GM23248 (cell line): ENCODE measurements at regions not wholly inside any gene's neighbourhood (a gene's known extent, or its start where the extent isn't known, plus 50 kb on each side); places are given as distances from the start of the nearest gene placed in this dataset.

Experiments
- DNase-seq: peaks from one replicate; pipeline ENCODE4 v3.0.0-alpha.2; 2015
- H2AFZ ChIP-seq: fragments of 200-600 bp; sonication (generic); 2 replicates; pipeline ENCODE4 v1.6.1; 2016; ENCODE audit warnings: antibody characterized with exemption
- H3F3A ChIP-seq: fragments of 200-600 bp; sonication (generic); 2 replicates; pipeline ENCODE4 v1.6.1; 2016; ENCODE audit warnings: mild to moderate bottlenecking, antibody characterized with exemption, mixed run types; ENCODE audit not compliant: insufficient read depth
- H3K27ac ChIP-seq: fragments of 200-600 bp; sonication (generic); 2 replicates; pipeline ENCODE4 v1.5.1; 2016; ENCODE audit warnings: mild to moderate bottlenecking
- H3K27me3 ChIP-seq: fragments of 200-600 bp; sonication (generic); replicated peaks from 2 replicates; pipeline ENCODE4 v1.6.1; 2016; ENCODE audit warnings: mild to moderate bottlenecking; ENCODE audit not compliant: insufficient read depth
- H3K36me3 ChIP-seq: fragments of 200-600 bp; sonication (generic); 2 replicates; pipeline ENCODE4 v1.6.1; 2016; ENCODE audit warnings: low read depth, mild to moderate bottlenecking
- H3K4me1 ChIP-seq: fragments of 200-600 bp; sonication (generic); 2 replicates; pipeline ENCODE4 v1.6.1; 2016; ENCODE audit warnings: mild to moderate bottlenecking; ENCODE audit not compliant: insufficient read depth
- H3K4me2 ChIP-seq: fragments of 200-600 bp; sonication (generic); one replicate; pipeline ENCODE4 v1.6.1; 2016; ENCODE audit warnings: mild to moderate bottlenecking; ENCODE audit not compliant: unreplicated experiment
- H3K4me3 ChIP-seq: fragments of 200-600 bp; sonication (generic); 2 replicates; pipeline ENCODE4 v1.5.1; 2016; ENCODE audit warnings: mild to moderate bottlenecking
- H3K79me2 ChIP-seq: fragments of 200-600 bp; sonication (generic); 2 replicates; pipeline ENCODE4 v1.6.1; 2016; ENCODE audit warnings: mild to moderate bottlenecking; ENCODE audit not compliant: insufficient read depth
- H3K9ac ChIP-seq: fragments of 200-600 bp; sonication (generic); 2 replicates; pipeline ENCODE4 v1.6.1; 2016; ENCODE audit warnings: mild to moderate bottlenecking
- H3K9me2 ChIP-seq: fragments of 200-600 bp; sonication (generic); 2 replicates; pipeline ENCODE4 v1.6.1; 2016; ENCODE audit warnings: mixed run types, mild to moderate bottlenecking, moderate library complexity; ENCODE audit not compliant: insufficient read depth
- H3K9me3 ChIP-seq: fragments of 200-600 bp; sonication (generic); one replicate; pipeline ENCODE4 v1.6.1; 2017; ENCODE audit warnings: low read depth
- H4K20me1 ChIP-seq: fragments of 200-600 bp; sonication (generic); 2 replicates; pipeline ENCODE4 v1.6.0; 2016; ENCODE audit not compliant: insufficient read depth
- EZH2 ChIP-seq: fragments of 200-600 bp; sonication (generic); IDR thresholded peaks from 2 replicates; pipeline ENCODE4 v1.6.1; 2018; ENCODE audit warnings: antibody characterized with exemption, mild to moderate bottlenecking; ENCODE audit not compliant: insufficient read depth, poor library complexity, severe bottlenecking
- EZH2phosphoT487 ChIP-seq: fragments of 200-600 bp; sonication (generic); IDR thresholded peaks from 2 replicates; pipeline ENCODE4 v1.6.1; 2018; ENCODE audit warnings: antibody characterized with exemption, moderate library complexity, mild to moderate bottlenecking, low read depth; ENCODE audit not compliant: insufficient read depth
- WGBS, 2 experiments: methylation state at CpG; one replicate each; pipeline ENCODE4 v1.1.6; 2015 to 2017; ENCODE audit warnings: low lambda C conversion rate in 2 of 2, low coverage in 1 of 2; ENCODE audit errors: missing lambda C conversion rate in 2 of 2; 5-methylcytosine and 5-hydroxymethylcytosine counted together
- in situ Hi-C: fragments of 300-500 bp; cut with MboI; formaldehyde crosslinking; loops from 2 replicates; pipeline ENCODE4 v1.15.0; 2020

DNA sequence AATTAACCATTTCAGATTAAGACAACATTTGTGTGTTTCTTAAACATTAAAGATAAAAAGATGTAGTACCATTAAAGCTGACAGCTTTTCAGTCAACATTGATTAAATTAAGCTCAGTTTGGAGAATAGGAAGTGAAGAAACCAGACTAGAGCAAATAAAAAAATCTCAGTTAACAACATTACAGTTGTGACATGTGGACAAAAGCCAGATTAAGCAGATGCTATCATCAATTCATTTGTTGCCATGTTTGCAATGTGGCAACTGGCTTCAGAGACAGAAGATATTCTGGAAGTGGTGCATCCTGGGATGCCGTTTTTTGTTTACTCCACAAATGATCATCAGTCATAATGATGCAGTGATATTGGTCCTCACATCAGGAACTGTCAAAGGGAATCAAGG lies 70.3 kb upstream of the CNTLN start:
- Histone ChIP-seq H3K27me3 (no peaks in the 10 kb centered on the region), H3F3A (no peaks in the 10 kb centered on the region), H3K4me2 (no peak overlapping the region), H3K36me3 (no peaks in the 10 kb centered on the region), H3K9me3 (no peaks in the 10 kb centered on the region), H3K4me3 (no peak overlapping the region), H3K9ac (no peak overlapping the region), H3K79me2 (no peaks in the 10 kb centered on the region), H3K4me1 (no peaks in the 10 kb centered on the region), H3K9me2 (no peaks in the 10 kb centered on the region), H2AFZ (no peak overlapping the region), H3K27ac (no peak overlapping the region), H4K20me1 (no peaks in the 10 kb centered on the region)
- TF ChIP-seq EZH2phosphoT487 (no peak), EZH2 (no peak)
- no peak for DNase-seq
- in situ Hi-C loops, result no loop called here
- 95% methylated on average over 1 of the region's 1 CpG for WGBS, 2 experiments

DNA sequence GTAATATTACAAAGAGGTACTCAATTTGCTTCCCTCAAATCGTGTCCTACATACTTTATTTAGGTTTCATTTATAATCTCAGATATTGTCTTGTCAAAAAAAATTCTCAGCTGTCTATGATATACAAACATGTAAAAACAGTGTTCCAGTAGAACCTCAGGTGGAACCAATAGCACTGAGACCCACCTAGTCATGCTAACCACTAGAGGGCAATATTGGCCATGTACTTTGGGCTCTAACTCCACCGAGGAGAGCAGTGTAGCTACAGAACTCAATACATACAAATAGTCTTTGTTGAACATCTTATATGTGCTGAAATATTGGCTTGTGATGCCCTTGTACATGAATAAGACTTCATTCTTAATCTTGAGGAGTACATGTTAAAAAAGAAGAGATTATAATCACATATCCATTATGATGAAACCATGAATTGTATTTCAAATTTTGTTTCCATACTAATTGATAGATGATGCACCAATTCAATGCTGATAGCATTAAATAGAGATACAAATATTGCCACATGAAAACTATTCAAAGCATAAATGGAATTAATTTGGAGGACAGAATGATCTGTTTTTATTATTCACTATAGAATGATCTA lies 71.2 kb upstream of the CNTLN start:
- DNase-seq, result peak; percentile 74
- WGBS, 2 experiments, result 23 to 24% methylated on average over 2 of the region's 2 CpGs
- Histone ChIP-seq H3K4me3 (no peak overlapping the region), H3K27me3 (no peaks in the 10 kb centered on the region), H3K9ac (no peak overlapping the region), H3F3A (no peaks in the 10 kb centered on the region), H3K79me2 (no peaks in the 10 kb centered on the region), H3K4me1 (no peaks in the 10 kb centered on the region), H2AFZ (no peak overlapping the region), H3K36me3 (no peaks in the 10 kb centered on the region), H3K9me2 (no peaks in the 10 kb centered on the region), H4K20me1 (no peaks in the 10 kb centered on the region), H3K9me3 (no peaks in the 10 kb centered on the region), H3K4me2 (no peak overlapping the region), H3K27ac (no peak overlapping the region)
- in situ Hi-C loops, result no loop called here
- TF ChIP-seq EZH2 (no peak), EZH2phosphoT487 (no peak)

DNA sequence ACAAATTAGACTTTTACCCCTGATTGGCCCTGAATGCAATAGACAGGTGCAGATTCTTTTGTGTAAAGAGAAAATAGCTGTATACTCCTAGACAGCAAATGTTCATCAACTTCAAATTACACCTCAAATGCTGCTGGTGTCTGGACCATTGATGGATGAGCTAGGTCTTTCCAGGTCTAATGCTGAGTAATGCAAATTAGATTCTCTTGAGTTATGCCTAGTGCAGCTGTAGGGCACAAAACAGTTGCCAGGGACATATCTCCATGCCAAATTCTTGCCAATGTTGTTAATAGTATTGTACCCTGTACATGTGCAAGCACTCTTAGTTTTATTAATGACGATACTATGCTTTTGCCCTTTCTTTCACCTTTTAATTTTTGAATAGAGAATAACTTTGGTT lies 72.3 kb upstream of the CNTLN start:
- Histone ChIP-seq H3K36me3 (no peaks in the 10 kb centered on the region), H3F3A (no peaks in the 10 kb centered on the region), H3K9me2 (no peaks in the 10 kb centered on the region), H3K4me3 (no peak overlapping the region), H4K20me1 (no peaks in the 10 kb centered on the region), H3K9ac (no peak overlapping the region), H3K4me2 (no peak overlapping the region), H3K4me1 (no peaks in the 10 kb centered on the region), H3K79me2 (no peaks in the 10 kb centered on the region), H3K9me3 (no peaks in the 10 kb centered on the region), H3K27me3 (no peaks in the 10 kb centered on the region), H2AFZ (no peak overlapping the region), H3K27ac (no peak overlapping the region)
- DNase-seq, result no peak
- WGBS, 2 experiments, result 49 to 53% methylated on average over 1 of the region's 1 CpG
- in situ Hi-C loops, result no loop called here
- no peak for TF ChIP-seq EZH2phosphoT487
- no peak for TF ChIP-seq EZH2

DNA sequence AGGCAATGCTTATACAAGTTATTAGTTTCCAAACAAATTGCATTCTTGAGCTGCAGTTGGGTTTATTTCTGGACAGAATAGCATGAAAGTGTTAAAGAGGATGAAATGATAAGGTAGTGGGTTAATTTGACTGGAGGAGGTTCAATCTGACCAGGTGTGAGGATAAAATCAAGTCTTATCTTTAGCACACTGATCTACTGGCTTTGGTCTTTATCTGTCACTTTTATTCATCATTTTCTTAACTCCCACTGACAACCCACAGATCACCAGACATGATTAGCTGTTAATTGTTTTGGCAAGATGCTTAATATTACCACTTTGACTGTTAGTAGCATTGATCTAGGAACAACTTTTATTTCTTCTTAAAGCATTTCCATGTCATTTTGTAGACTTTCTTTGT lies 74.4 kb upstream of the CNTLN start:
- no peaks in the 10 kb centered on the region for H3K9me3 ChIP-seq
- H3K4me2 ChIP-seq, result no peak overlapping the region
- no peaks in the 10 kb centered on the region for H4K20me1 ChIP-seq
- in situ Hi-C loops, result no loop called here
- H3K9ac ChIP-seq, result no peak overlapping the region
- no peak overlapping the region for H2AFZ ChIP-seq
- no peak overlapping the region for H3K4me3 ChIP-seq
- no peaks in the 10 kb centered on the region for H3K9me2 ChIP-seq
- no peak overlapping the region for H3K27ac ChIP-seq
- no peaks in the 10 kb centered on the region for H3K36me3 ChIP-seq
- no peak for DNase-seq
- no peak for TF ChIP-seq EZH2phosphoT487
- TF ChIP-seq EZH2, result no peak
- H3K27me3 ChIP-seq, result no peaks in the 10 kb centered on the region
- no peaks in the 10 kb centered on the region for H3F3A ChIP-seq
- no peaks in the 10 kb centered on the region for H3K79me2 ChIP-seq
- H3K4me1 ChIP-seq, result no peaks in the 10 kb centered on the region

DNA sequence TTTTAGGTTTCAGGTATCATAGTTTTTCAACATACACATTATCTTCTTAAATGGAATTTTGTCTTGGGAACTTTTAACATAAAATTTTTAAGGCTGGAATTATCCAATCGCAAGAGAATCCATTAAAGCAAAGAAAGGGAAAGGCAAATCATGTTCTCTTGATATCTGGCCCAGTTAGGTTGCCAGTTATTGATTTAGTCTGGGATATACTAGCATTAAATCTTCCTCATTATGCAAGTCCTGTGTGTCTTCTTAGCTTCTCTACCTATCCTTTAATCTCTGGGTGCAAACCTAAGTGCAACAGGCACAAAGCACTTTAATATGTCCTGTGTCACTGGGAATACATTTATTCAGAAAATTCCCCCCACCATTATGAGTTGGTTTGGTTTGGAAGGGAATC lies 75.4 kb upstream of the CNTLN start:
- Histone ChIP-seq H3K27ac (no peak overlapping the region), H3K4me3 (no peak overlapping the region), H3K79me2 (no peaks in the 10 kb centered on the region), H3K9ac (no peak overlapping the region), H3K4me2 (no peak overlapping the region), H3K9me2 (no peaks in the 10 kb centered on the region), H3K9me3 (no peaks in the 10 kb centered on the region), H3K27me3 (no peaks in the 10 kb centered on the region), H3K4me1 (no peaks in the 10 kb centered on the region), H2AFZ (no peak overlapping the region), H3F3A (no peaks in the 10 kb centered on the region), H3K36me3 (no peaks in the 10 kb centered on the region), H4K20me1 (no peaks in the 10 kb centered on the region)
- in situ Hi-C loops, result no loop called here
- 88 to 91% methylated on average over 1 of the region's 1 CpG for WGBS, 2 experiments
- DNase-seq, result no peak
- TF ChIP-seq EZH2phosphoT487 (no peak), EZH2 (no peak)
